ENCODE measurements at regions not wholly inside any gene's neighbourhood (a gene's known extent, or its start where the extent isn't known, plus 50 kb on each side); places are given as distances from the start of the nearest gene placed in this dataset.

GRCh38 chr5:154134499-154134898, 56.0 kb upstream of the GALNT10 start:
- H3K27me3 Mint-ChIP-seq, result no peaks in the 10 kb centered on the region
- no peak overlapping the region for H3K4me3 Mint-ChIP-seq
- no peaks in the 10 kb centered on the region for H3K36me3 Mint-ChIP-seq
- H3K4me1 Mint-ChIP-seq, result no peaks in the 10 kb centered on the region
- no peak overlapping the region for H3K27ac Mint-ChIP-seq
- no peaks in the 10 kb centered on the region for H3K9me3 Mint-ChIP-seq

- Mint-ChIP-seq H3K4me1 (no peaks in the 10 kb centered on the region), H3K36me3 (no peaks in the 10 kb centered on the region), H3K27ac (peak overlapping the region; percentile 20), H3K9me3 (no peaks in the 10 kb centered on the region), H3K27me3 (no peaks in the 10 kb centered on the region), H3K4me3 (no peak overlapping the region)
These were observed 55.3 kb upstream of the GALNT10 start for GRCh38 chr5:154135125-154135817.

- Mint-ChIP-seq H3K27me3 (no peaks in the 10 kb centered on the region), H3K4me3 (no peak overlapping the region), H3K27ac (no peak overlapping the region), H3K4me1 (no peaks in the 10 kb centered on the region), H3K9me3 (no peaks in the 10 kb centered on the region), H3K36me3 (no peaks in the 10 kb centered on the region)
These were observed 54.4 kb upstream of the GALNT10 start for GRCh38 chr5:154136141-154136540.

- H3K27ac Mint-ChIP-seq, result no peak overlapping the region
- no peaks in the 10 kb centered on the region for H3K4me1 Mint-ChIP-seq
- H3K9me3 Mint-ChIP-seq, result no peaks in the 10 kb centered on the region
- no peaks in the 10 kb centered on the region for H3K36me3 Mint-ChIP-seq
- no peaks in the 10 kb centered on the region for H3K27me3 Mint-ChIP-seq
- H3K4me3 Mint-ChIP-seq, result no peak overlapping the region
These were observed 51.8 kb upstream of the GALNT10 start for GRCh38 chr5:154138701-154139100.

- Mint-ChIP-seq H3K4me3 (no peak overlapping the region), H3K27ac (no peak overlapping the region), H3K4me1 (no peaks in the 10 kb centered on the region), H3K27me3 (no peaks in the 10 kb centered on the region), H3K9me3 (no peaks in the 10 kb centered on the region), H3K36me3 (no peaks in the 10 kb centered on the region)
These were observed 50.2 kb upstream of the GALNT10 start for GRCh38 chr5:154140381-154140780.

Data from activated naive CD4-positive, alpha-beta T cell treated with anti-CD3 and anti-CD28 coated beads, Interleukin-2, amount 50 U/mL, for 24 hours (primary cell).